Glutamatergic neuron (in vitro differentiated cells): ENCODE measurements at regions not wholly inside any gene's neighbourhood (a gene's known extent, or its start where the extent isn't known, plus 50 kb on each side); places are given as distances from the start of the nearest gene placed in this dataset.
A peak's percentile ranks its signal among the peaks of the same experiment; 100 is the strongest.

ENCODE experiments used
- DNase-seq: peaks from one replicate; pipeline ENCODE4 v3.0.0; 2022
- H3K27ac Mint-ChIP-seq: one replicate; pipeline ENCODE4 v1.8.0; 2020; ENCODE audit warnings: mild to moderate bottlenecking, mixed read lengths, inconsistent platforms; ENCODE audit not compliant: unreplicated experiment
- H3K27me3 Mint-ChIP-seq: one replicate; pipeline ENCODE4 v1.8.0; 2020; ENCODE audit warnings: mild to moderate bottlenecking, moderate library complexity, mixed read lengths, inconsistent platforms; ENCODE audit not compliant: unreplicated experiment
- H3K36me3 Mint-ChIP-seq: one replicate; pipeline ENCODE4 v1.8.0; 2020; ENCODE audit warnings: mild to moderate bottlenecking, mixed read lengths, inconsistent platforms; ENCODE audit not compliant: unreplicated experiment
- H3K4me1 Mint-ChIP-seq: one replicate; pipeline ENCODE4 v1.8.0; 2020; ENCODE audit warnings: mild to moderate bottlenecking, low read depth, mixed read lengths, inconsistent platforms; ENCODE audit not compliant: unreplicated experiment
- H3K4me3 Mint-ChIP-seq: one replicate; pipeline ENCODE4 v1.8.0; 2020; ENCODE audit warnings: mild to moderate bottlenecking, mixed read lengths, inconsistent platforms; ENCODE audit not compliant: unreplicated experiment
- H3K9me3 Mint-ChIP-seq: one replicate; pipeline ENCODE4 v1.8.0; 2020; ENCODE audit warnings: mild to moderate bottlenecking, moderate library complexity, mixed read lengths, inconsistent platforms; ENCODE audit not compliant: unreplicated experiment
- TF ChIP-seq, protein P1 (sequence below): fragments of 200-600 bp; sonication (generic); IDR thresholded peaks from one replicate; pipeline ENCODE4 v1.5.0; 2021; ENCODE audit not compliant: partially characterized antibody, unreplicated experiment

DNA sequence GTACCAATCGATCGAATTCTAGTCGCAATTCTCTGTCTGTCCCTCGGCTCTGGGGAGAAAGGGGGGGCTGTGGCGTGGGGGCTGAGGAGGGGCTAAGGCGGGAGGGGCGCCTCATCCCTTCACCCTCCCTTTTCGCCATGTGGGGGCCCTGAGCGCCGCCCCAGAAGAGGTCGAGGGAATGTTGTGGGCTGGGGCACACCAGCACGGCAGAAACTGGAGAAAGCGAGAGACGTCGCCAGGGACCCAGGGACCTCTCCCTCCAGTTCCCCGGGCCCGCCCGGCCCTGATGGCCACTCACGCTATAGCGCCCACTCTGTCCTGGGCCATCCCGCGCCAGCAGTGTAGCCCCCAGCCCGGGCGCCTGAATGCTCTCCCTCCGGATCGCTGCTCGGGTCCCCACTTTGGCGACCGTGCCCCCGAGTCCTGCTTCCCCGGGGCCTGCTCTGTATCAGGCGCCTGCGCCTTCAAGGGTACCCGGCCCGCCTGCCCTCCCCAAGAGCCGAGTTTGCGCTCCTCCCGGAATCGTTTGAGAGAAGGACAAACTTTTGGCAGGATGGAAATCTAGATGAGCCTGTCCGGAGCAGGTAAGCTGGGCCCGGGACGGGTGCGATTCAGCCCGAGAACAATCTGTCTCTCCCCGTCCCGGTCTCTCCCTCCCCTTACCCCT lies 62.6 kb downstream of the SMUG1 start:
- peaks cover 11% of the 10 kb centered on the region for H3K4me1 Mint-ChIP-seq

DNA sequence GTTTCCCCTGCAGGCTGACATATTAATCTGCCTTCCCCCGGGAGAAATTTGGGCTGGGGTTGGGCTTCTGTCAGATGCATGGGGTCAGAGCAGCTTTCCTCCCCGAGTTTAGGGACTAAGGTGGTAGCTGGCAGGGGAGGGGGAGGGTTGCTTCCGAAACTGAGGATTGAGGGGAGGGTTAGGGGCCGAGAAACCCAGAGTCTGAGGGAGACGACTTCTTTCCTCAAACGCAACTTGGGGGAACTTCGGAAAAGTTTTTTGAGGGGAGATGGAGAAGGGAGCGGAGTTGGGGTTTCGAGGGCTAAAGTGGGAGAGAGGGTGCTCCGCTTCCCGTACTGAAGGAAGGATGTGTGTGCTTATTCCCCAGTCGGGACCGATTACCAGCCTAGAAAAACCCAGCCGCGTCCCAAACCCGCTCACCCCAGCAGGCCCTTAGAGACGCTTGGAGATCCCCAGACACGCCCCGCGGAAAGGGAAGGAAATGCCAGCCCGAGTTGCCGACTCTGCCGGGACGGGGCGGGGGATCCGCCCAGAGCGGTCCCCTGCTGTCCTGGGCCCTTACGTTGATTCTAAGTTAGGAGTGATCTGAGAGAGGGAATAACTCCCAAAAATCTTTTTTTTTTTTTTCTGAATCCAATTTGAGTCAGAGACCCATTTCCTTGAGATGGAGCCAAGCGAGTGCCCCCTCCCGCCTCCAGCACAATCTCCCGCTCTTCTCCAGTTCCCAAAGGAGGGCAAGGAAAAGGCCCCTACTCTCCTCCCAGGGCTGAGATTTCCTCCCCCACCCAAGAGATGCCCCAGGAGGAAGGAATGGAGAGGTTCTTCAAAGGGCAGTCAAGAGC lies 61.9 kb downstream of the SMUG1 start:
- Mint-ChIP-seq H3K9me3 (peaks cover 10% of the 10 kb centered on the region), H3K27me3 (peaks cover 30% of the 10 kb centered on the region), H3K27ac (no peak overlapping the region), H3K4me3 (peak overlapping the region; percentile 73), H3K4me1 (peaks cover 15% of the 10 kb centered on the region), H3K36me3 (no peaks in the 10 kb centered on the region)
- TF ChIP-seq, protein P1, sequence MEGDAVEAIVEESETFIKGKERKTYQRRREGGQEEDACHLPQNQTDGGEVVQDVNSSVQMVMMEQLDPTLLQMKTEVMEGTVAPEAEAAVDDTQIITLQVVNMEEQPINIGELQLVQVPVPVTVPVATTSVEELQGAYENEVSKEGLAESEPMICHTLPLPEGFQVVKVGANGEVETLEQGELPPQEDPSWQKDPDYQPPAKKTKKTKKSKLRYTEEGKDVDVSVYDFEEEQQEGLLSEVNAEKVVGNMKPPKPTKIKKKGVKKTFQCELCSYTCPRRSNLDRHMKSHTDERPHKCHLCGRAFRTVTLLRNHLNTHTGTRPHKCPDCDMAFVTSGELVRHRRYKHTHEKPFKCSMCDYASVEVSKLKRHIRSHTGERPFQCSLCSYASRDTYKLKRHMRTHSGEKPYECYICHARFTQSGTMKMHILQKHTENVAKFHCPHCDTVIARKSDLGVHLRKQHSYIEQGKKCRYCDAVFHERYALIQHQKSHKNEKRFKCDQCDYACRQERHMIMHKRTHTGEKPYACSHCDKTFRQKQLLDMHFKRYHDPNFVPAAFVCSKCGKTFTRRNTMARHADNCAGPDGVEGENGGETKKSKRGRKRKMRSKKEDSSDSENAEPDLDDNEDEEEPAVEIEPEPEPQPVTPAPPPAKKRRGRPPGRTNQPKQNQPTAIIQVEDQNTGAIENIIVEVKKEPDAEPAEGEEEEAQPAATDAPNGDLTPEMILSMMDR, result no peak
- no peak for DNase-seq

More for the DNA sequence above, 62.6 kb downstream of the SMUG1 start:
- peak; percentile 58 for DNase-seq
- Mint-ChIP-seq H3K27ac (no peak overlapping the region), H3K4me3 (peak overlapping the region; percentile 73), H3K9me3 (peaks cover 9% of the 10 kb centered on the region), H3K27me3 (peaks cover 33% of the 10 kb centered on the region), H3K36me3 (no peaks in the 10 kb centered on the region)
- TF ChIP-seq, protein P1, result no peak

DNA sequence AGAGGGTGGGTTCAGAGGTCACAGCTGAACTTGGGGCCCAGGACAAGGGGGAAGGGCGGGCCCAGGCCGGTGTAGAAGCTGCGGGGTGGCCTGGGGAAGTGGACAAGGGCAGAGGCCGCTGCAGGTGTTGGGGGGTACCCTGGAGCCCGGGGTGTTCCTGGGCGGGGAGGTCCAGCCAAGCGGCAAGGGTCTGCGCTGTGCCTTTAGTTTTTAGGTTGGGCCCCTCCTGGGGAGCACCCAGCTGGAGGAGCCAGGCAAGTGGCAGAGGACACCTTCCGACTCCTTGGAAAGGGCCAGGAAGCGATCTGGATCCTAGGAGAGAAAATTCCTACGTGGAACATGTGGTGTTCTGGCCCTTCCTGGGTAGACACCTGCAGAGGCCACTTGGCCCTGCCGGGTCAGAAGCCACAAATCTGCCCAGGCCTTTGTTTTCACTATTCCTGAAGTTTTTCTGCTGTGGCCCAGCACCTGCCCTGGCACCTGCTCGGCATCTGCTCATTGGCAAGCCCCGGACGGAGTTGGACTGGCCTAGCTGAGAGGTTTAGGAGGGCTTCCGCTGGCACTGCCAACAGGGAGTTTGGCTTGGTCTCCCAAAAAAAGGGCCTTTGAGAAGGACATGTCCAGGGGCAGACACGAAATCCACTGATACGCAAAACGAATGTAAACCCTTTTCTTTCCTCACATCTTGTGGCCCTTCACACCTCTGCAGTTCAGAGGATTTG lies 61.1 kb downstream of the SMUG1 start:
- Mint-ChIP-seq H3K9me3 (peaks cover 10% of the 10 kb centered on the region), H3K27me3 (peaks cover 25% of the 10 kb centered on the region), H3K4me3 (peak overlapping the region; percentile 73), H3K27ac (no peak overlapping the region), H3K36me3 (no peaks in the 10 kb centered on the region), H3K4me1 (peaks cover 21% of the 10 kb centered on the region)
- no peak for DNase-seq
- TF ChIP-seq, protein P1, result no peak

DNA sequence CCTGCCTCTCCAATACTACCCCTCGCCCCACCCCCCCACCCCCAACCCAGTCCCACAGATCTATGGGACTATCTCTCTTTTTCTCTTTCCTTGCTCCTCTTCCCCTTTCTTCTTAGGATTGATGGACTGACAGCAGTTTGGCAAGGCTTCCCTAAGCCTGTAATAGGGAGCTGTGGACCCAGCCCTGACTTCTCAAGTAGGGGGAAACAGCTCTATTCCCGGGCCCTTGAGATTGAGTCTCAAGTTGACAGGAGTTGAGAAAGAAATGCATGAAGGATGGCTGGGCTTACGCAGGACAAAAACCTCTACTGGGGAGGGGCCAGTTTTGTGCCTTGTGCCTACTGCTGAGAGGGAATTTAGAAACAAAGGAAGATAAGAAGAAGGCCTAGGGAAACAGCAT lies 60.4 kb downstream of the SMUG1 start:
- Mint-ChIP-seq H3K4me1 (peaks cover 29% of the 10 kb centered on the region), H3K36me3 (no peaks in the 10 kb centered on the region), H3K9me3 (peaks cover 14% of the 10 kb centered on the region), H3K27me3 (peaks cover 29% of the 10 kb centered on the region), H3K27ac (no peak overlapping the region), H3K4me3 (no peak overlapping the region)
- DNase-seq, result no peak
- TF ChIP-seq, protein P1, result no peak
